Hepatocyte (in vitro differentiated cells): ENCODE measurements at regions not wholly inside any gene's neighbourhood (a gene's known extent, or its start where the extent isn't known, plus 50 kb on each side); places are given as distances from the start of the nearest gene placed in this dataset.

Experiments
- DNase-seq: peaks from one replicate; pipeline ENCODE4 v3.0.0-alpha.2; 2016; ENCODE audit warnings: low spot score
- H2AFZ ChIP-seq: fragments of 200-600 bp; sonication (generic); 2 replicates; pipeline ENCODE4 v1.6.0; 2016; ENCODE audit warnings: antibody characterized with exemption, mild to moderate bottlenecking
- H3K27ac ChIP-seq: fragments of 200-600 bp; sonication (generic); 2 replicates; pipeline ENCODE4 v1.5.1; 2016; ENCODE audit warnings: mild to moderate bottlenecking
- H3K27me3 ChIP-seq: fragments of 200-600 bp; sonication (generic); 2 replicates; pipeline ENCODE4 v1.6.1; 2016
- H3K36me3 ChIP-seq: fragments of 200-600 bp; sonication (generic); replicated peaks from 2 replicates; pipeline ENCODE4 v1.5.1; 2016; ENCODE audit warnings: low read depth; ENCODE audit not compliant: insufficient read depth
- H3K4me1 ChIP-seq: fragments of 200-600 bp; sonication (generic); 2 replicates; pipeline ENCODE4 v1.5.1; 2016; ENCODE audit warnings: mild to moderate bottlenecking, moderate library complexity; ENCODE audit not compliant: insufficient read depth
- H3K4me2 ChIP-seq: fragments of 200-600 bp; sonication (generic); 2 replicates; pipeline ENCODE4 v1.6.0; 2016
- H3K4me3 ChIP-seq: fragments of 200-600 bp; sonication (generic); 2 replicates; pipeline ENCODE4 v1.5.1; 2016; ENCODE audit warnings: mild to moderate bottlenecking
- H3K79me2 ChIP-seq: fragments of 200-600 bp; sonication (generic); 2 replicates; pipeline ENCODE4 v1.6.0; 2017; ENCODE audit warnings: mild to moderate bottlenecking
- H3K9me2 ChIP-seq: fragments of 200-600 bp; sonication (generic); replicated peaks from 2 replicates; pipeline ENCODE4 v1.6.0; 2017; ENCODE audit warnings: mild to moderate bottlenecking; ENCODE audit not compliant: insufficient read depth
- H3K9me3 ChIP-seq: fragments of 200-600 bp; sonication (generic); 2 replicates; pipeline ENCODE4 v1.5.1; 2016; ENCODE audit warnings: low read depth, mild to moderate bottlenecking
- H4K20me1 ChIP-seq: fragments of 200-600 bp; sonication (generic); 2 replicates; pipeline ENCODE4 v1.6.0; 2016; ENCODE audit warnings: mild to moderate bottlenecking; ENCODE audit not compliant: insufficient read depth, poor library complexity, severe bottlenecking
- EZH2 ChIP-seq: fragments of 200-600 bp; sonication (generic); IDR thresholded peaks from 2 replicates; pipeline ENCODE4 v1.6.1; 2016; ENCODE audit warnings: antibody characterized with exemption, mild to moderate bottlenecking, borderline replicate concordance
- EZH2phosphoT487 ChIP-seq: fragments of 200-600 bp; sonication (generic); IDR thresholded peaks from one replicate; pipeline ENCODE4 v1.6.1; 2018; ENCODE audit warnings: antibody characterized with exemption, mild to moderate bottlenecking, low read depth, moderate library complexity; ENCODE audit not compliant: unreplicated experiment, severe bottlenecking
- WGBS: methylation state at CpG from one replicate; pipeline ENCODE4 v1.1.6; 2016; ENCODE audit warnings: low lambda C conversion rate; ENCODE audit errors: missing lambda C conversion rate; 5-methylcytosine and 5-hydroxymethylcytosine counted together
- TF ChIP-seq, protein P1 (sequence below): fragments of 200-600 bp; sonication (generic); IDR thresholded peaks from 2 replicates; pipeline ENCODE4 v1.5.1; 2016; ENCODE audit warnings: antibody characterized with exemption, mild to moderate bottlenecking; ENCODE audit not compliant: poor library complexity

DNA sequence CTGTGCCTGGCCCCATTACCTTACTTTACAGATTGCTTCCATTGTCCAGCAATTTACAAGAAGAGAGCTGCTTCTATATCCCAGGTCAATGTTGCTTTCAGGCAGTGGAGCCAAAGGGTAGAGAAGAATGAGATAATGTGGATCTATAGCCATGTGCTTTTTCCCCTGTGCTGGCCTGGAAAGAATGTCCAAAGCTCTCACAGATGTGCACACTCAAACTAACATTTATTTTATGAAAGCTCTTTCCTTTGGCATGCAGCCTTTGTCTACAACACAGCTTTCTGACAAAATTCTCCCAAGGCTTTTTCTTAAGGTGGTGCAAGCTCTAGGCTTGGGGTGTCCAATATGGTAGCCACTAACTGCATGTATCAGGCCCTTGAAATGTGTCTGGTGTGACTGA is 217.3 kb downstream of the LRRC70 start:
- Histone ChIP-seq H3K9me2 (no peaks in the 10 kb centered on the region), H3K4me3 (no peak overlapping the region), H3K27me3 (no peaks in the 10 kb centered on the region), H3K9me3 (no peaks in the 10 kb centered on the region), H3K36me3 (no peaks in the 10 kb centered on the region), H3K4me2 (no peak overlapping the region), H3K27ac (no peak overlapping the region), H3K4me1 (no peaks in the 10 kb centered on the region), H4K20me1 (no peaks in the 10 kb centered on the region), H2AFZ (no peak overlapping the region), H3K79me2 (no peaks in the 10 kb centered on the region)
- TF ChIP-seq EZH2phosphoT487 (no peak), EZH2 (no peak)
- TF ChIP-seq, protein P1, sequence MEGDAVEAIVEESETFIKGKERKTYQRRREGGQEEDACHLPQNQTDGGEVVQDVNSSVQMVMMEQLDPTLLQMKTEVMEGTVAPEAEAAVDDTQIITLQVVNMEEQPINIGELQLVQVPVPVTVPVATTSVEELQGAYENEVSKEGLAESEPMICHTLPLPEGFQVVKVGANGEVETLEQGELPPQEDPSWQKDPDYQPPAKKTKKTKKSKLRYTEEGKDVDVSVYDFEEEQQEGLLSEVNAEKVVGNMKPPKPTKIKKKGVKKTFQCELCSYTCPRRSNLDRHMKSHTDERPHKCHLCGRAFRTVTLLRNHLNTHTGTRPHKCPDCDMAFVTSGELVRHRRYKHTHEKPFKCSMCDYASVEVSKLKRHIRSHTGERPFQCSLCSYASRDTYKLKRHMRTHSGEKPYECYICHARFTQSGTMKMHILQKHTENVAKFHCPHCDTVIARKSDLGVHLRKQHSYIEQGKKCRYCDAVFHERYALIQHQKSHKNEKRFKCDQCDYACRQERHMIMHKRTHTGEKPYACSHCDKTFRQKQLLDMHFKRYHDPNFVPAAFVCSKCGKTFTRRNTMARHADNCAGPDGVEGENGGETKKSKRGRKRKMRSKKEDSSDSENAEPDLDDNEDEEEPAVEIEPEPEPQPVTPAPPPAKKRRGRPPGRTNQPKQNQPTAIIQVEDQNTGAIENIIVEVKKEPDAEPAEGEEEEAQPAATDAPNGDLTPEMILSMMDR = no peak
- DNase-seq = no peak

DNA sequence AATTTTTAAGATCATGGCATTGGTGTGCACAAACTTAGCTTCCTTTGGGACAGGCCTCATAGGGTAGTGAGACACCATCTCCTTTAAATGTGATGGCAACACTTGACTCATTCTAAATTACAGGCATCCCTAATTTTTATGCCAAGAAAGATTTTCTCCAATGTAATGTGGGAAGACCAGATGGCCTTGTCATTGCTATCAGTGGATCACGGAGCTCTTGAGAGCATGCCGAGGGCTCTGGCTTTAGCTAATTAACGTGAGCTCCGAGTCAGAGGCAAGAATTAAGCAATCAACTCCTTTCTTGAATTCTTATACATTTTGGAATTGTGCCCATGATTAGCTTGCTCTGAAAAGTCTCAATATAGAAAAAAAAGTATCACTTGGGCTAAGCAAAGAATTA is 215.8 kb downstream of the LRRC70 start:
- Histone ChIP-seq H3K4me2 (no peak overlapping the region), H4K20me1 (no peaks in the 10 kb centered on the region), H3K27me3 (no peaks in the 10 kb centered on the region), H3K79me2 (no peaks in the 10 kb centered on the region), H3K9me2 (no peaks in the 10 kb centered on the region), H2AFZ (no peak overlapping the region), H3K4me1 (no peaks in the 10 kb centered on the region), H3K27ac (no peak overlapping the region), H3K9me3 (no peaks in the 10 kb centered on the region), H3K4me3 (no peak overlapping the region), H3K36me3 (no peaks in the 10 kb centered on the region)
- DNase-seq = no peak
- TF ChIP-seq EZH2 = no peak
- 82% methylated on average over 4 of the region's 4 CpGs for WGBS

- WGBS = 63% methylated on average over 2 of the region's 2 CpGs
- H2AFZ ChIP-seq = no peak overlapping the region
Observed at GRCh38 chr5:62791059-62791458, 212.4 kb downstream of the LRRC70 start.

GRCh38 chr5:62790348-62790747 is 211.7 kb downstream of the LRRC70 start:
- H3K27me3 ChIP-seq = no peaks in the 10 kb centered on the region
- H3K9me2 ChIP-seq = no peaks in the 10 kb centered on the region
- no peaks in the 10 kb centered on the region for H3K9me3 ChIP-seq
- no peaks in the 10 kb centered on the region for H3K79me2 ChIP-seq
- no peak overlapping the region for H2AFZ ChIP-seq
- no peak overlapping the region for H3K27ac ChIP-seq
- H3K4me3 ChIP-seq = no peak overlapping the region
- TF ChIP-seq EZH2phosphoT487 (no peak), EZH2 (no peak)
- TF ChIP-seq, protein P1 = no peak
- H4K20me1 ChIP-seq = no peaks in the 10 kb centered on the region
- no peaks in the 10 kb centered on the region for H3K36me3 ChIP-seq
- 29% methylated on average over 1 of the region's 1 CpG for WGBS
- H3K4me1 ChIP-seq = no peaks in the 10 kb centered on the region
- DNase-seq = peak; percentile 41
- no peak overlapping the region for H3K4me2 ChIP-seq

More at GRCh38 chr5:62791059-62791458, 212.4 kb downstream of the LRRC70 start:
- no peaks in the 10 kb centered on the region for H3K4me1 ChIP-seq
- H3K9me2 ChIP-seq = no peaks in the 10 kb centered on the region
- TF ChIP-seq, protein P1 = peak; percentile 39
- no peak for TF ChIP-seq EZH2phosphoT487
- H3K79me2 ChIP-seq = no peaks in the 10 kb centered on the region
- no peaks in the 10 kb centered on the region for H3K27me3 ChIP-seq
- DNase-seq = peak; percentile 16
- H3K4me3 ChIP-seq = no peak overlapping the region
- H4K20me1 ChIP-seq = no peaks in the 10 kb centered on the region
- H3K27ac ChIP-seq = no peak overlapping the region
- H3K4me2 ChIP-seq = no peak overlapping the region
- no peaks in the 10 kb centered on the region for H3K9me3 ChIP-seq
- H3K36me3 ChIP-seq = no peaks in the 10 kb centered on the region
